ENCODE measurements at regions not wholly inside any gene's neighbourhood (a gene's known extent, or its start where the extent isn't known, plus 50 kb on each side); places are given as distances from the start of the nearest gene placed in this dataset.

- no peak for TF ChIP-seq CTCF (IDR thresholded peaks at IDR 0.05)
- TF ChIP-seq POLR2A (IDR thresholded peaks at IDR 0.05), result no peak
These were observed 216.4 kb downstream of the CRPPA start for GRCh38 chr7:16204953-16205352.

All from vagina (tissue), 2 donors.